Endothelial cell of umbilical vein (primary cell): ENCODE measurements at regions not wholly inside any gene's neighbourhood (a gene's known extent, or its start where the extent isn't known, plus 50 kb on each side); places are given as distances from the start of the nearest gene placed in this dataset.

Experiments
- BruUV-seq: library from RNA; stranded (reverse); fragments of 400-500 nt; replicated peaks from 2 replicates; lab custom pipeline; 2021; lab: Mats Ljungman, UMichigan
- CTCF ChIA-PET: fragments of 300-600, 350-600 bp; sonication (Branson Sonifier 250); formaldehyde crosslinking; loops from one replicate; lab custom pipeline; 2021; ENCODE audit warnings: antibody characterized with exemption, inconsistent platforms; lab: Charles Lee
- POLR2A ChIA-PET: fragments of 300-600, 350-600 bp; sonication (Branson Sonifier 250); formaldehyde crosslinking; loops from one replicate; lab custom pipeline; 2021; ENCODE audit warnings: antibody characterized with exemption, inconsistent platforms; lab: Charles Lee
- DNase-seq: peaks from one replicate; pipeline ENCODE4 v3.0.0-alpha.2; 2011; ENCODE audit warnings: low read depth, low spot score
- FAIRE-seq: peaks from 2 replicates; lab custom pipeline; 2011; peaks lifted over from hg19 to GRCh38; lab: Jason Lieb, UNC
- H2AFZ ChIP-seq: 2 replicates; pipeline ENCODE4 v1.6.0; 2012; ENCODE audit warnings: low read depth, low read length, control low read depth, inconsistent platforms
- H3K27ac ChIP-seq: 2 replicates; pipeline ENCODE4 v1.5.1; 2011; ENCODE audit warnings: low read depth, mild to moderate bottlenecking, control low read depth, low read length, moderate library complexity; ENCODE audit not compliant: insufficient read depth
- H3K27me3 ChIP-seq, 2 experiments: 2 replicates each; pipeline versions ENCODE4 v1.6.0 to v1.6.1; 2011; ENCODE audit warnings: low read length in 2 of 2, mixed read lengths in 1 of 2; ENCODE audit not compliant: control insufficient read depth in 2 of 2, insufficient read depth in 2 of 2
- H3K36me3 ChIP-seq, 2 experiments: 2 replicates in 1 of 2; 3 replicates in 1 of 2; pipeline ENCODE4 v1.5.1; 2011; ENCODE audit warnings: low read length in 2 of 2, mild to moderate bottlenecking in 1 of 2, moderate library complexity in 1 of 2; ENCODE audit not compliant: control insufficient read depth in 2 of 2, insufficient read depth in 2 of 2; ENCODE audit errors: extremely low read depth in 1 of 2
- H3K4me1 ChIP-seq: 3 replicates; pipeline ENCODE4 v1.5.1; 2011; ENCODE audit warnings: mild to moderate bottlenecking, low read length; ENCODE audit not compliant: control insufficient read depth, insufficient read depth; ENCODE audit errors: extremely low read depth
- H3K4me2 ChIP-seq: 2 replicates; pipeline ENCODE4 v1.6.1; 2011; ENCODE audit warnings: low read length, control low read depth, mixed read lengths; ENCODE audit not compliant: insufficient read depth
- H3K4me3 ChIP-seq, 3 experiments: fragments of 200-600 bp in 1 of 3; sonication (generic), shearing (Covaris generic) in 1 of 3; replicated peaks in 1 of 3; 2 replicates each; pipeline ENCODE4 v1.5.1; 2011 to 2016; ENCODE audit warnings: control low read depth in 3 of 3, low read length in 3 of 3, mild to moderate bottlenecking in 2 of 3, inconsistent platforms in 1 of 3, low read depth in 1 of 3, moderate library complexity in 1 of 3; ENCODE audit not compliant: insufficient read depth in 1 of 3
- H3K79me2 ChIP-seq: 2 replicates; pipeline ENCODE4 v1.6.0; 2012; ENCODE audit warnings: low read length, inconsistent platforms; ENCODE audit not compliant: control insufficient read depth, insufficient read depth
- H3K9ac ChIP-seq: replicated peaks from 2 replicates; pipeline ENCODE3; 2011; ENCODE audit warnings: low read length, control low read depth; ENCODE audit not compliant: insufficient read depth; ENCODE audit errors: extremely low read depth
- H3K9me1 ChIP-seq: replicated peaks from 3 replicates; pipeline ENCODE4 v1.6.0; 2011; ENCODE audit warnings: mild to moderate bottlenecking, low read length; ENCODE audit not compliant: control insufficient read depth, insufficient read depth; ENCODE audit errors: extremely low read depth
- H3K9me3 ChIP-seq: replicated peaks from 2 replicates; pipeline ENCODE4 v1.5.1; 2012; ENCODE audit warnings: low read length, inconsistent platforms; ENCODE audit not compliant: control insufficient read depth, insufficient read depth
- H4K20me1 ChIP-seq: replicated peaks from 2 replicates; pipeline ENCODE3; 2011; ENCODE audit warnings: mild to moderate bottlenecking, low read length; ENCODE audit not compliant: control insufficient read depth, insufficient read depth; ENCODE audit errors: extremely low read depth
- CTCF ChIP-seq, 2 donors: IDR thresholded peaks; 1 replicate in 1 of 2; 2 replicates in 1 of 2; pipeline ENCODE4 v1.5.1; 2011; ENCODE audit warnings: low read length in 2 of 2, mild to moderate bottlenecking in 2 of 2, moderate library complexity in 2 of 2, control low read depth in 1 of 2, inconsistent platforms in 1 of 2, low read depth in 1 of 2; ENCODE audit not compliant: insufficient read depth in 1 of 2; ENCODE audit errors: extremely low read depth in 1 of 2
- FOS ChIP-seq: IDR thresholded peaks from 2 replicates; pipeline ENCODE4 v1.6.1; 2011; ENCODE audit warnings: mild to moderate bottlenecking, low read length, moderate library complexity, borderline replicate concordance; ENCODE audit not compliant: insufficient read depth
- MAX ChIP-seq: IDR thresholded peaks from 2 replicates; pipeline ENCODE4 v1.6.1; 2011; ENCODE audit not compliant: insufficient read depth, insufficient read length
- dilution Hi-C: fragments of 300-500 bp; cut with MboI; formaldehyde crosslinking; loops from one replicate; pipeline ENCODE4 v1.15.0; 2019; ENCODE audit warnings: low sequenced_read_pairs; ENCODE audit not compliant: extremely low pct_ligation_motif_present
- intact Hi-C: fragments of 100-400 bp; cut with micrococcal nuclease; formaldehyde crosslinking; loops from one replicate; pipeline ENCODE4 v1.10.0; 2022

DNA sequence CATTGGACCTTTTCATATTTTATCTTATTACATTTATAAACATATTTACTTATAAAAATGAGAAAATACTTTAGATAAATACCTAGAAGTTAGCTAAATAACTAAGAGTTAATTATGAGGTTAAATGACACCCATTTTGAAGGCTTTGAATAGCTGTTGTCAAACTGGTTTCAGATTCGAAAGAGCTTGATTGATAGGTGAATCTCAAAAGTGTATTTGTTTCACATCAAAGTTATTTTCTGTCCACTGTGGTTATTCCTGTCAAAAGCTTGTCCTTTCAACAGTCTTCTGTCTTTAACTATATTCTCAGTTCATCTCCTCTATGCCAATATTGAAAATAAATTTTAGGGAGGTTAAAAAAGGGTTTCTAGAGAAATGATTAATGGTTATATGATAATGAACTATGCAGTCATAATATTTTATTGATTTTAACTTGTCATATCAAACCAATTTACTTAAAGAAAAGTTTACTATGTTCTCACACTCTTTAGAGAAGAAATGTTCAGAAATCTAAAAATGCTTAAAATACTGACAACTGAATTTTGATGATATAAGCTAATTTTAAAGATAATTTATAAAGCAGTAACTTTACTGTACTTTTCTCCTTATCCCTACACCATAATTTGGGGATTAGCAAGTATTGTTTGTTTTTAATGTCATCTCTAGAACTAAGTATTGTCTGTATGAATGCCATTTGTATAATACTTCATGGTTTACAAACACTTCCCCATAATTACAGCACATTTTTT is 72.0 kb upstream of the FOXP2 start:
- Histone ChIP-seq H3K27me3 (no peaks in the 10 kb centered on the region), H3K4me2 (no peak overlapping the region), H3K36me3 (no peaks in the 10 kb centered on the region), H3K27ac (no peak overlapping the region), H2AFZ (no peak overlapping the region), H3K4me1 (no peaks in the 10 kb centered on the region), H4K20me1 (no peaks in the 10 kb centered on the region), H3K9me1 (no peaks in the 10 kb centered on the region), H3K9me3 (no peaks in the 10 kb centered on the region), H3K79me2 (no peaks in the 10 kb centered on the region), H3K4me3 (no peak overlapping the region), H3K9ac (no peak overlapping the region)
- dilution Hi-C loops (no loop called here), intact Hi-C loops (no loop called here)
- FAIRE-seq (no peak), DNase-seq (no peak)
- no peak for TF ChIP-seq FOS
- CTCF ChIA-PET: interaction anchor here (0.9 kb wide), 1 partner anchor 9 kb away, joined by 3 read pairs; no protein-coding TSS in a partner anchor
- no TSS peak for BruUV-seq
- POLR2A ChIA-PET: no interaction called here

- Histone ChIP-seq H3K4me2 (no peak overlapping the region), H4K20me1 (no peaks in the 10 kb centered on the region), H3K79me2 (no peaks in the 10 kb centered on the region), H3K4me1 (no peaks in the 10 kb centered on the region), H3K27ac (no peak overlapping the region), H2AFZ (no peak overlapping the region), H3K9me3 (no peaks in the 10 kb centered on the region), H3K4me3 (no peak overlapping the region), H3K27me3 (no peaks in the 10 kb centered on the region), H3K36me3 (no peaks in the 10 kb centered on the region), H3K9ac (no peak overlapping the region), H3K9me1 (no peaks in the 10 kb centered on the region)
- intact Hi-C loops (no loop called here), dilution Hi-C loops (no loop called here)
- no peak for DNase-seq
- no peak for FAIRE-seq
- ChIA-PET POLR2A (no interaction called here), CTCF (no interaction called here)
- no TSS peak for BruUV-seq
- TF ChIP-seq CTCF (IDR thresholded peaks at IDR 0.05; ENCODE audit: extremely low read depth in 1 of 2, insufficient read depth in 1 of 2, low read depth in 1 of 2, low read length in 2 of 2) (no peak), MAX (no peak)
Observed at GRCh38 chr7:114341648-114342047, 73.0 kb upstream of the FOXP2 start.
